Lung (tissue), 11 donors: ENCODE measurements at regions not wholly inside any gene's neighbourhood (a gene's known extent, or its start where the extent isn't known, plus 50 kb on each side); places are given as distances from the start of the nearest gene placed in this dataset.

ENCODE experiments used
- ATAC-seq: fragments of 200-7000 bp; cut with Tn5 transposase; one replicate; pipeline ENCODE4 v1.9.1; 2020; ENCODE audit warnings: moderate number of reproducible peaks; ENCODE audit not compliant: insufficient read depth, low FRiP score
- DNase-seq, 3 donors: peaks; one replicate each; pipeline ENCODE4 v3.0.0-alpha.2; 2013 to 2017
- H3K27ac ChIP-seq, 2 donors: one replicate each; pipeline ENCODE4 v1.5.1; 2013; ENCODE audit warnings: mild to moderate bottlenecking in 2 of 2, moderate library complexity in 2 of 2, control low read depth in 1 of 2, inconsistent platforms in 1 of 2, low read depth in 1 of 2, low read length in 1 of 2
- H3K27me3 ChIP-seq, 3 donors: one replicate each; pipeline ENCODE4 v1.5.1; 2013; ENCODE audit warnings: low read length in 2 of 3; ENCODE audit not compliant: control insufficient read depth in 3 of 3, insufficient read depth in 3 of 3
- H3K36me3 ChIP-seq, 4 donors: one replicate each; pipeline ENCODE4 v1.5.1; 2013; ENCODE audit warnings: low read length in 4 of 4, mild to moderate bottlenecking in 1 of 4, moderate library complexity in 1 of 4; ENCODE audit not compliant: control insufficient read depth in 4 of 4, insufficient read depth in 4 of 4
- H3K4me1 ChIP-seq, 5 donors: one replicate each; pipeline ENCODE4 v1.5.1; 2013; ENCODE audit warnings: low read length in 5 of 5, mild to moderate bottlenecking in 2 of 5, moderate library complexity in 1 of 5; ENCODE audit not compliant: control insufficient read depth in 5 of 5, insufficient read depth in 5 of 5
- H3K4me3 ChIP-seq: one replicate; pipeline ENCODE4 v1.5.1; 2013; ENCODE audit warnings: mild to moderate bottlenecking, control low read depth, moderate library complexity
- H3K9ac ChIP-seq, 2 donors: one replicate each; pipeline ENCODE4 v1.5.1; 2013; ENCODE audit warnings: low read length in 2 of 2, control low read depth in 1 of 2; ENCODE audit not compliant: insufficient read depth in 1 of 2
- H3K9me3 ChIP-seq, 4 donors: one replicate each; pipeline ENCODE4 v1.5.1; 2013; ENCODE audit warnings: low read length in 3 of 4, mild to moderate bottlenecking in 1 of 4, moderate library complexity in 1 of 4; ENCODE audit not compliant: control insufficient read depth in 4 of 4, insufficient read depth in 3 of 4
- WGBS, 2 donors: extraction: QIAGEN DNeasy Blood & Tissue Kit; methylation state at CpG; one replicate each; pipeline ENCODE4 v1.1.7; 2013; 5-methylcytosine and 5-hydroxymethylcytosine counted together
- TF ChIP-seq, protein P1 (sequence below): IDR thresholded peaks from 2 replicates; pipeline ENCODE4 v1.5.1; 2012; ENCODE audit warnings: mild to moderate bottlenecking; ENCODE audit errors: control extremely low read depth, extremely low read depth
- donor health status: control.
- donor health status: control.
- donor health status: Bipolar disorder and iron deficiency.
- donor health status: healthy.
- donor health status: DM: yes; HTN: yes; CAD: no.

DNA sequence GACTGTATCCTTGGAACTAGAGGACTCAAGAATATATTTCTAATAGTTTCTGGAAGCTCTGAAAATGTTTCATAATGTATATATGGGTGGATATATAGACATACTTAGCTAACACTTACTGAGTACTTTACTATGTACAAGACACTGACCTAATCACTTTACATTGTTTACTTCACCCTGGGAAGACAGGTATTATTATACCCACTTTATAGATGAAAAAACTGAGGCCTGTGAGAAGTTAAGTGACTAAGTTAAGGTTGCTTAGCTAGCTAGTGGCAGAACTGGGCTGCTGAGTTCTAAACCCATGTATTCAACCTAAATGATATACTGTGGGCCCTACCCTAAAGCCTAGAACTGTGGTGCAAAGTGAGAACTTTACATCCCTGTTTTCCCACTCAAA is 79.1 kb upstream of the SSTR1 start:
- Histone ChIP-seq H3K4me1 (peaks cover 0 to 6% (median 0%) of the 10 kb centered on the region in 5 donors), H3K36me3 (no peaks in the 10 kb centered on the region), H3K9me3 (no peaks in the 10 kb centered on the region), H3K27me3 (no peaks in the 10 kb centered on the region), H3K27ac (no peak overlapping the region), H3K4me3 (no peak overlapping the region), H3K9ac (no peak overlapping the region)
- TF ChIP-seq, protein P1, sequence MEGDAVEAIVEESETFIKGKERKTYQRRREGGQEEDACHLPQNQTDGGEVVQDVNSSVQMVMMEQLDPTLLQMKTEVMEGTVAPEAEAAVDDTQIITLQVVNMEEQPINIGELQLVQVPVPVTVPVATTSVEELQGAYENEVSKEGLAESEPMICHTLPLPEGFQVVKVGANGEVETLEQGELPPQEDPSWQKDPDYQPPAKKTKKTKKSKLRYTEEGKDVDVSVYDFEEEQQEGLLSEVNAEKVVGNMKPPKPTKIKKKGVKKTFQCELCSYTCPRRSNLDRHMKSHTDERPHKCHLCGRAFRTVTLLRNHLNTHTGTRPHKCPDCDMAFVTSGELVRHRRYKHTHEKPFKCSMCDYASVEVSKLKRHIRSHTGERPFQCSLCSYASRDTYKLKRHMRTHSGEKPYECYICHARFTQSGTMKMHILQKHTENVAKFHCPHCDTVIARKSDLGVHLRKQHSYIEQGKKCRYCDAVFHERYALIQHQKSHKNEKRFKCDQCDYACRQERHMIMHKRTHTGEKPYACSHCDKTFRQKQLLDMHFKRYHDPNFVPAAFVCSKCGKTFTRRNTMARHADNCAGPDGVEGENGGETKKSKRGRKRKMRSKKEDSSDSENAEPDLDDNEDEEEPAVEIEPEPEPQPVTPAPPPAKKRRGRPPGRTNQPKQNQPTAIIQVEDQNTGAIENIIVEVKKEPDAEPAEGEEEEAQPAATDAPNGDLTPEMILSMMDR = no peak
- ATAC-seq = no peak
- DNase-seq = no peak

DNA sequence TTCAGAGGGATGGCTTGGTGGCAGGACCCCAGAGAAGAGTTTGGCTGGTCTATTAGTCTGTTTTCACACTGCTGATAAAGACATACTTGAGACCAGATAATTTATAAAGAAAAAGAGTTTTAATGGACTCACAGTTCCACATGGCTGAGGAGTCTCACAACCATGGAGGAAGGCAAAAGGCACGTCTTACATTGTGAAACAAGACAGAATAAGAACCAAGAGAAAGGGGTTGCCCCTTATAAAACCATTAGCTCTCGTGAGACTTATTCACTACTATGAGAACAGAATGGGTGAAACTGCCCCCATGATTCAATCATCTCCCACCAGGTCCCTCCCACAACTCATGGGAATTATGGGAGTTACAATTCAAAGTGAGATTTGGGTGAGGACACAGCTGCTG is 78.5 kb upstream of the SSTR1 start:
- 95 to 96% methylated on average over 2 of the region's 2 CpGs for WGBS, 2 donors
- no peak for DNase-seq
- ATAC-seq = no peak
- no peaks in the 10 kb centered on the region for H3K36me3 ChIP-seq
- H3K27ac ChIP-seq = no peak overlapping the region
- H3K9ac ChIP-seq = no peak overlapping the region
- peaks cover 0 to under 1% (median 0%) of the 10 kb centered on the region in 5 donors for H3K4me1 ChIP-seq
- H3K27me3 ChIP-seq = no peaks in the 10 kb centered on the region
- H3K4me3 ChIP-seq = no peak overlapping the region
- TF ChIP-seq, protein P1 = no peak
- H3K9me3 ChIP-seq = no peaks in the 10 kb centered on the region

DNA sequence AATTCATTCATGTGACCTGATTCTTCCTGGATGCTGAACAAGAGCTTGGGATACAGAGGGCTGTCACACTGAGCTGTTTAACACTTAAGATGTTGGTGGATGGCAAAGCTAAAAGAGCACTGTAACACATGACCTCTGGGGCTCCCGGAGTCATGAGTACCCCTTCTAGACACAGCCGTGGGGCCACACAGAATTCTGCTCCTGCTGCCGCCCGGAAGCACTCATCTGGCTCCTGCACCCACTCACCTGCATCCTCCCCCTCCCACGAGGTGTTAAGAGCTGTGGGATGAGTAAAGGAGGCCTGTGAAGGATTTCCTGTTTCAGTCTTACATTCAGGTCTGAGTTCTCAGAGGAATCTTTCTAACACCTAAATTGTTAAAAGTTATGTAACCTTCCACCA is 78.0 kb upstream of the SSTR1 start:
- H3K27ac ChIP-seq = no peak overlapping the region
- H3K4me3 ChIP-seq = no peak overlapping the region
- 79 to 92% methylated on average over 5 of the region's 5 CpGs for WGBS, 2 donors
- no peak overlapping the region for H3K9ac ChIP-seq
- DNase-seq (no peak), ATAC-seq (no peak)
- peaks cover 0 to 3% (median 0%) of the 10 kb centered on the region in 5 donors for H3K4me1 ChIP-seq
- H3K9me3 ChIP-seq = no peaks in the 10 kb centered on the region
- no peaks in the 10 kb centered on the region for H3K27me3 ChIP-seq
- no peaks in the 10 kb centered on the region for H3K36me3 ChIP-seq
- TF ChIP-seq, protein P1 = no peak

DNA sequence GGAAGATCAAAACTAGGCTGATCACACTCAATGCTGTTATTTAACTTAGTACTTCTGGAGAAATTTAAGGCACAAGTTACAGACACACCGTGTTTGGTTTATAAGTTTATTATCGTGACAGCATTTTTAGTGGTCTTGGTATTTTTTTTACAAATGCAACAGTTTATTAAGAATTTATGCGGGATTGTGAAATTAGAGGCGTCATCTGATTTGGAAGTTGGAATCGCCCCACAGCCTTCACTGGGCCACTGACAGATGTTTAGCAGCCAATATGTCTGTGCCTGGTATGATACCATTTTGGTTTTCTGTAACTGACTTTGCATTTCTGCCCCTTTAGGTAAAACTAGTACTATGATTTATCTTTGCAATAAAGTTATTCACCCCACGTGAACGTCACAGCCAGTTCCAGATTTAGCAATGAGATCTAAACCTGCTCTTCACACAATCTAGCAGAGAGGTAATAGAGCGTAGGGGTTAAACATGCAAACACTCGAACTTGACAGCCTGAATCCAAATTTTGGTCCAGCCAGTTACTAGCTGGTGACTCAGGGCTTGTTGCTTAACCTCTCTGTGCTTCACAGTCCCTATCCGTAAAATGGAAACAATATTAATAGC is 73.2 kb upstream of the SSTR1 start:
- peaks cover 0 to 2% (median 0%) of the 10 kb centered on the region in 4 donors for H3K9me3 ChIP-seq
- no peaks in the 10 kb centered on the region for H3K36me3 ChIP-seq
- no peak overlapping the region for H3K27ac ChIP-seq
- WGBS, 2 donors = 81 to 89% methylated on average over 10 of the region's 10 CpGs
- H3K9ac ChIP-seq = no peak overlapping the region
- no peaks in the 10 kb centered on the region for H3K27me3 ChIP-seq
- H3K4me1 ChIP-seq = peaks cover 0 to 11% (median 0%) of the 10 kb centered on the region in 5 donors
- no peak overlapping the region for H3K4me3 ChIP-seq
- TF ChIP-seq, protein P1 = no peak
- no peak for ATAC-seq
- DNase-seq = peak; percentile 32 to 84 (median 69)
